K562 (cell line): ENCODE measurements at regions not wholly inside any gene's neighbourhood (a gene's known extent, or its start where the extent isn't known, plus 50 kb on each side); places are given as distances from the start of the nearest gene placed in this dataset.

Experiments used
- ATAC-seq: fragments of 200-7000 bp; cut with Tn5 transposase; 3 replicates; pipeline ENCODE4 v1.9.1; 2020; ENCODE audit warnings: moderate library complexity
- BruUV-seq: library from RNA; stranded (reverse); fragments of 400-500 nt; replicated peaks from 2 replicates; lab custom pipeline; 2021; lab: Mats Ljungman, UMichigan
- CTCF ChIA-PET: fragments of 300-600 bp; formaldehyde crosslinking; extraction: SDS; loops from one replicate; lab custom pipeline; 2021; ENCODE audit warnings: low intra/inter-chr PET ratio; lab: Yijun Ruan, JAX
- POLR2A ChIA-PET: fragments of 300-600, 350-650 bp; sonication (Branson Sonifier 250); formaldehyde crosslinking; extraction: SDS; loops from one replicate; lab custom pipeline; 2021; ENCODE audit warnings: antibody characterized with exemption, inconsistent platforms; lab: Yijun Ruan, JAX
- DNase-seq, 4 experiments: peaks; one replicate each; pipeline versions ENCODE4 v3.0.0 to v3.0.0-alpha.2; 2011 to 2018; ENCODE audit warnings: low spot score in 3 of 4, mixed read lengths in 3 of 4; ENCODE audit errors: extremely low read depth in 1 of 4
- FAIRE-seq: peaks from 2 replicates; lab custom pipeline; 2011; peaks lifted over from hg19 to GRCh38; lab: Jason Lieb, UNC
- H2AFZ ChIP-seq: 2 replicates; pipeline ENCODE4 v1.6.0; 2011; ENCODE audit warnings: low read depth, low read length, control low read depth, inconsistent platforms
- H3K27ac ChIP-seq: fragments of 200-600 bp; 3 replicates; pipeline ENCODE4 v1.8.0; 2011; ENCODE audit warnings: low read depth, mild to moderate bottlenecking, control low read depth, inconsistent platforms, low read length, moderate library complexity, mixed read lengths; ENCODE audit errors: extremely low read depth
- H3K27me3 ChIP-seq, 2 experiments: fragments of 300-600 bp in 1 of 2; 2 replicates in 1 of 2; 3 replicates in 1 of 2; pipeline versions ENCODE4 v1.6.0 to v1.8.0; 2011; ENCODE audit warnings: inconsistent platforms in 2 of 2, low read length in 2 of 2, mild to moderate bottlenecking in 1 of 2, mixed read lengths in 1 of 2, moderate library complexity in 1 of 2; ENCODE audit not compliant: control insufficient read depth in 2 of 2, insufficient read depth in 2 of 2
- H3K36me3 ChIP-seq: fragments of 300-600 bp; 3 replicates; pipeline ENCODE4 v1.8.0; 2011; ENCODE audit warnings: mild to moderate bottlenecking, low read length, inconsistent platforms; ENCODE audit not compliant: control insufficient read depth, insufficient read depth
- H3K4me1 ChIP-seq, 2 experiments: fragments of 200-600 bp in 1 of 2; replicated peaks in 1 of 2; 2 replicates in 1 of 2; 3 replicates in 1 of 2; pipeline versions ENCODE4 v1.5.1 to v1.8.0; 2011; ENCODE audit warnings: inconsistent platforms in 2 of 2, low read length in 2 of 2, mild to moderate bottlenecking in 1 of 2, mixed read lengths in 1 of 2, moderate library complexity in 1 of 2; ENCODE audit not compliant: control insufficient read depth in 2 of 2, insufficient read depth in 2 of 2
- H3K4me2 ChIP-seq: 2 replicates; pipeline ENCODE4 v1.6.1; 2011; ENCODE audit warnings: low read length, control low read depth, inconsistent platforms, mixed read lengths; ENCODE audit not compliant: insufficient read depth
- H3K4me3 ChIP-seq: fragments of 200-600 bp; sonication (generic), shearing (Covaris generic); 2 replicates; pipeline ENCODE4 v1.5.1; 2016; ENCODE audit warnings: control low read depth, inconsistent platforms
- H3K79me2 ChIP-seq: fragments of 200-600 bp; 3 replicates; pipeline ENCODE4 v1.8.0; 2011; ENCODE audit warnings: low read length, inconsistent platforms; ENCODE audit not compliant: control insufficient read depth, insufficient read depth
- H3K9ac ChIP-seq, 2 experiments: 2 replicates each; pipeline versions ENCODE4 v1.6.0 to v1.6.1; 2011; ENCODE audit warnings: low read depth in 2 of 2, low read length in 2 of 2, control low read depth in 1 of 2, inconsistent platforms in 1 of 2, mild to moderate bottlenecking in 1 of 2, mixed read lengths in 1 of 2; ENCODE audit not compliant: insufficient read depth in 1 of 2
- H3K9me1 ChIP-seq: one replicate; pipeline ENCODE4 v1.6.0; 2011; ENCODE audit warnings: inconsistent platforms, mild to moderate bottlenecking, low read length, moderate library complexity; ENCODE audit not compliant: control insufficient read depth, insufficient read depth
- H3K9me3 ChIP-seq: replicated peaks from 2 replicates; pipeline ENCODE4 v1.5.1; 2011; ENCODE audit warnings: low read depth, low read length, inconsistent platforms; ENCODE audit not compliant: control insufficient read depth, insufficient read depth
- H4K20me1 ChIP-seq: replicated peaks from 2 replicates; pipeline ENCODE4 v1.6.1; 2011; ENCODE audit warnings: low read length, inconsistent platforms, mixed read lengths; ENCODE audit not compliant: control insufficient read depth, insufficient read depth
- BDP1 ChIP-seq: IDR thresholded peaks from 3 replicates; pipeline ENCODE4 v1.6.1; 2011; ENCODE audit not compliant: insufficient read length, insufficient read depth
- CAMTA2 ChIP-seq: fragments of 250-450 bp; sonication (Bioruptor Pico); conservative IDR thresholded peaks from 2 replicates; pipeline ENCODE4 v1.5.1; 2022
- GABPB1 ChIP-seq: sonication (generic); formaldehyde crosslinking; IDR thresholded peaks from 2 replicates; pipeline ENCODE4 v1.8.0; 2022; ENCODE audit warnings: mild to moderate bottlenecking, missing genetic modification reagents
- HNRNPK ChIP-seq: fragments of 200-400 bp; formaldehyde crosslinking; IDR thresholded peaks from one replicate; pipeline ENCODE4 v1.6.1; 2018; ENCODE audit warnings: mild to moderate bottlenecking, low read depth, low read length; ENCODE audit not compliant: poor library complexity, severe bottlenecking
- NR2C2 ChIP-seq, 2 experiments: fragments of 200-800 bp in 1 of 2; sonication (Bioruptor generic) in 1 of 2; sonication (generic) in 1 of 2; formaldehyde crosslinking in 1 of 2; IDR thresholded peaks; 2 replicates each; pipeline versions ENCODE4 v1.6.1 to v1.8.0; 2016 to 2022; ENCODE audit warnings: mild to moderate bottlenecking in 1 of 2, missing compliant biosample characterization in 1 of 2, missing genetic modification characterization in 1 of 2, missing genetic modification reagents in 1 of 2
- PCBP2 ChIP-seq: fragments of 200-400 bp; formaldehyde crosslinking; IDR thresholded peaks from 2 replicates; pipeline ENCODE4 v1.6.1; 2018; ENCODE audit warnings: low read length, low read depth, mild to moderate bottlenecking, moderate library complexity; ENCODE audit not compliant: poor library complexity, severe bottlenecking
- PPARD ChIP-seq: fragments of 250-450 bp; sonication (Bioruptor Pico); IDR thresholded peaks from 2 replicates; pipeline ENCODE4 v1.8.0; 2022; ENCODE audit warnings: inconsistent platforms, mild to moderate bottlenecking, moderate library complexity
- RBFOX2 ChIP-seq: fragments of 200-400 bp; formaldehyde crosslinking; IDR thresholded peaks from 2 replicates; pipeline ENCODE4 v1.6.1; 2017; ENCODE audit warnings: low read depth, mild to moderate bottlenecking, low read length, moderate library complexity
- U2AF2 ChIP-seq: fragments of 200-400 bp; formaldehyde crosslinking; optimal IDR thresholded peaks from 2 replicates; pipeline ENCODE3; 2017; ENCODE audit warnings: low read depth, mild to moderate bottlenecking, low read length
- ZNF274 ChIP-seq: IDR thresholded peaks from 2 replicates; pipeline ENCODE4 v1.6.1; 2011; ENCODE audit warnings: low read depth, mild to moderate bottlenecking, low read length, moderate library complexity, borderline replicate concordance
- ZNF507 ChIP-seq: conservative IDR thresholded peaks from 2 replicates; pipeline ENCODE4 v1.6.1; 2017; ENCODE audit warnings: missing genetic modification characterization, missing compliant biosample characterization
- whole genome bisulfite sequencing: fragments of 100-300 bp; shearing (Covaris generic); methylation state at CpG from one replicate; pipeline ENCODE4 v1.1.6; 2016; ENCODE audit warnings: low coverage, mixed read lengths; ENCODE audit not compliant: insufficient coverage; ENCODE audit errors: missing lambda C conversion rate; 5-methylcytosine and 5-hydroxymethylcytosine counted together
- in situ Hi-C: fragments of 300-500 bp; cut with MboI; formaldehyde crosslinking; loops from 4 replicates; pipeline ENCODE4 v1.15.0; 2018; ENCODE audit warnings: inconsistent platforms, mixed read lengths
- intact Hi-C: fragments of 100-400 bp; cut with micrococcal nuclease; formaldehyde crosslinking; loops from 2 replicates; pipeline ENCODE4 v1.14.2; 2022
- TF ChIP-seq, protein P1 (sequence below): fragments of 450-650 bp; formaldehyde crosslinking; IDR thresholded peaks from 2 replicates; pipeline ENCODE4 v1.4.0; 2022; ENCODE audit warnings: missing genetic modification characterization
- TF ChIP-seq, protein P2 (sequence below): fragments of 450-650 bp; IDR thresholded peaks from 2 replicates; pipeline ENCODE4 v1.6.1; 2016

DNA sequence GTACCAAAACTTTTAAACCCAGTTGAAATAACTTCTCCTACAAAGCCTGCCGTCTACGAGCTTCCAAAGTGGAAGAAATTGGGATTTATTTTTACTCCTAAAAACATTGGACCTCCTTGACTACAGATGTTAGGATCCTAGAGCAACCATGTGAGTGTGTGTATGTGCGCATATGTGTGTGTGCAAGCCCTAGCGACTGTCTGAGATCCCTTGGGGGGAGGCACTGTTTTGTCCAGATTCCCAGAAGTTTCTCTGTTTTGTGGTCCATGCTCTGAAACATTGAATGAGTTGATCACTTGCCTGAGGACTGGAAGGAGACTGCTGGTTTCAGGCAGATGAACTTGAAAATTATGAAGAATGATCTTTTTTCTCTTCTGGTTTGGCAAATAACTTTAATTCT, 312.3 kb upstream of the ZNF32 start:
- in situ Hi-C loops (no loop called here), intact Hi-C loops (no loop called here)
- CTCF ChIA-PET = no interaction called here
- H4K20me1 ChIP-seq = no peaks in the 10 kb centered on the region; the same call in 1 of the 2 replicates
- H2AFZ ChIP-seq = no peak overlapping the region
- H3K4me2 ChIP-seq = no peak overlapping the region
- H3K27ac ChIP-seq = no peak overlapping the region
- TF ChIP-seq PPARD (CRISPR knock-in tag) (no peak), NR2C2 (CRISPR knock-in tag; IDR thresholded peaks at IDR 0.05) (no peak), NR2C2 (tag; IDR thresholded peaks at IDR 0.05) (no peak), GABPB1 (CRISPR knock-in tag) (no peak), BDP1 (no peak), PCBP2 (no peak), CAMTA2 (no peak), ZNF507 (tag) (no peak), RBFOX2 (no peak), U2AF2 (no peak), HNRNPK (no peak), ZNF274 (no peak)
- TF ChIP-seq, protein P1, sequence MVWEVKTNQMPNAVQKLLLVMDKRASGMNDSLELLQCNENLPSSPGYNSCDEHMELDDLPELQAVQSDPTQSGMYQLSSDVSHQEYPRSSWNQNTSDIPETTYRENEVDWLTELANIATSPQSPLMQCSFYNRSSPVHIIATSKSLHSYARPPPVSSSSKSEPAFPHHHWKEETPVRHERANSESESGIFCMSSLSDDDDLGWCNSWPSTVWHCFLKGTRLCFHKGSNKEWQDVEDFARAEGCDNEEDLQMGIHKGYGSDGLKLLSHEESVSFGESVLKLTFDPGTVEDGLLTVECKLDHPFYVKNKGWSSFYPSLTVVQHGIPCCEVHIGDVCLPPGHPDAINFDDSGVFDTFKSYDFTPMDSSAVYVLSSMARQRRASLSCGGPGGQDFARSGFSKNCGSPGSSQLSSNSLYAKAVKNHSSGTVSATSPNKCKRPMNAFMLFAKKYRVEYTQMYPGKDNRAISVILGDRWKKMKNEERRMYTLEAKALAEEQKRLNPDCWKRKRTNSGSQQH (CRISPR knock-in tag) = no peak
- TF ChIP-seq, protein P2, sequence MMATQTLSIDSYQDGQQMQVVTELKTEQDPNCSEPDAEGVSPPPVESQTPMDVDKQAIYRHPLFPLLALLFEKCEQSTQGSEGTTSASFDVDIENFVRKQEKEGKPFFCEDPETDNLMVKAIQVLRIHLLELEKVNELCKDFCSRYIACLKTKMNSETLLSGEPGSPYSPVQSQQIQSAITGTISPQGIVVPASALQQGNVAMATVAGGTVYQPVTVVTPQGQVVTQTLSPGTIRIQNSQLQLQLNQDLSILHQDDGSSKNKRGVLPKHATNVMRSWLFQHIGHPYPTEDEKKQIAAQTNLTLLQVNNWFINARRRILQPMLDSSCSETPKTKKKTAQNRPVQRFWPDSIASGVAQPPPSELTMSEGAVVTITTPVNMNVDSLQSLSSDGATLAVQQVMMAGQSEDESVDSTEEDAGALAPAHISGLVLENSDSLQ = no peak
- FAIRE-seq = no peak
- H3K4me3 ChIP-seq = no peak overlapping the region
- H3K9me3 ChIP-seq = no peaks in the 10 kb centered on the region
- no peaks in the 10 kb centered on the region for H3K79me2 ChIP-seq
- H3K36me3 ChIP-seq = no peaks in the 10 kb centered on the region
- no peaks in the 10 kb centered on the region for H3K9me1 ChIP-seq
- no peaks in the 10 kb centered on the region for H3K4me1 ChIP-seq
- no peak for ATAC-seq
- no TSS peak for BruUV-seq
- H3K9ac ChIP-seq = no peak overlapping the region
- peaks cover 7 to 28% of the 10 kb centered on the region in 2 experiments; a peak in 3 of 5 replicates for H3K27me3 ChIP-seq
- whole genome bisulfite sequencing = 0% methylated on average over 4 of the region's 4 CpGs
- no peak for DNase-seq
- POLR2A ChIA-PET = no interaction called here
